Naive thymus-derived CD4-positive, alpha-beta T cell (primary cell): ENCODE measurements at regions not wholly inside any gene's neighbourhood (a gene's known extent, or its start where the extent isn't known, plus 50 kb on each side); places are given as distances from the start of the nearest gene placed in this dataset.

Experiments used
- ATAC-seq: fragments of 150-1000 bp; cut with Tn5 transposase; 2 replicates; pipeline ENCODE4 v1.10.0; 2021; ENCODE audit warnings: mild to moderate bottlenecking, moderate library complexity
- CTCF ChIA-PET: fragments of 350-600 bp; sonication (Branson Sonifier 250); formaldehyde crosslinking; loops from one replicate; lab custom pipeline; 2021; ENCODE audit warnings: antibody characterized with exemption; lab: Charles Lee
- POLR2A ChIA-PET: fragments of 350-600 bp; sonication (Branson Sonifier 250); formaldehyde crosslinking; loops from one replicate; lab custom pipeline; 2021; ENCODE audit warnings: antibody characterized with exemption, inconsistent platforms; lab: Charles Lee
- DNase-seq, 9 donors: peaks; one replicate each; pipeline versions ENCODE4 v3.0.0 to v3.0.0-alpha.2; 2020 to 2022; ENCODE audit warnings: mixed read lengths in 1 of 9
- H3K27ac ChIP-seq: one replicate; pipeline ENCODE4 v1.7.0; 2013; ENCODE audit warnings: mild to moderate bottlenecking, low read depth, low read length, moderate library complexity
- H3K27me3 ChIP-seq, 2 donors: one replicate each; pipeline ENCODE4 v1.7.0; 2013; ENCODE audit warnings: low read length in 2 of 2, mild to moderate bottlenecking in 2 of 2, moderate library complexity in 2 of 2; ENCODE audit not compliant: control insufficient read depth in 2 of 2, insufficient read depth in 2 of 2
- H3K36me3 ChIP-seq, 3 experiments: 1 replicate in 2 of 3; 2 replicates in 1 of 3; pipeline ENCODE4 v1.7.0; 2013; ENCODE audit warnings: low read length in 3 of 3, mild to moderate bottlenecking in 3 of 3, moderate library complexity in 1 of 3; ENCODE audit not compliant: insufficient read depth in 3 of 3, control insufficient read depth in 2 of 3
- H3K4me1 ChIP-seq, 2 donors: one replicate each; pipeline ENCODE4 v1.7.0; 2013; ENCODE audit warnings: low read length in 2 of 2, mild to moderate bottlenecking in 2 of 2, moderate library complexity in 1 of 2; ENCODE audit not compliant: control insufficient read depth in 2 of 2, insufficient read depth in 2 of 2
- H3K4me3 ChIP-seq: 2 replicates; pipeline ENCODE4 v1.7.0; 2013; ENCODE audit warnings: mild to moderate bottlenecking, low read length
- H3K9me3 ChIP-seq, 3 experiments: 1 replicate in 2 of 3; 2 replicates in 1 of 3; pipeline ENCODE4 v1.7.0; 2013; ENCODE audit warnings: low read length in 3 of 3; ENCODE audit not compliant: control insufficient read depth in 2 of 3
- H3K27ac Mint-ChIP-seq, 9 donors: one replicate each; pipeline ENCODE4 v1.8.0; 2020 to 2022; ENCODE audit warnings: mixed read lengths in 9 of 9, mild to moderate bottlenecking in 8 of 9, moderate library complexity in 5 of 9, inconsistent platforms in 2 of 9
- H3K27me3 Mint-ChIP-seq, 5 donors: one replicate each; pipeline ENCODE4 v1.8.0; 2021 to 2022; ENCODE audit warnings: mixed read lengths in 5 of 5, mild to moderate bottlenecking in 1 of 5
- H3K36me3 Mint-ChIP-seq, 5 donors: one replicate each; pipeline ENCODE4 v1.8.0; 2020 to 2022; ENCODE audit warnings: mixed read lengths in 5 of 5, mild to moderate bottlenecking in 3 of 5, inconsistent platforms in 1 of 5
- H3K4me1 Mint-ChIP-seq, 7 donors: one replicate each; pipeline ENCODE4 v1.8.0; 2020 to 2022; ENCODE audit warnings: mixed read lengths in 7 of 7, mild to moderate bottlenecking in 3 of 7, inconsistent platforms in 1 of 7
- H3K4me3 Mint-ChIP-seq, 10 donors: one replicate each; pipeline ENCODE4 v1.8.0; 2020 to 2022; ENCODE audit warnings: mild to moderate bottlenecking in 10 of 10, mixed read lengths in 10 of 10, moderate library complexity in 6 of 10, inconsistent platforms in 2 of 10
- H3K9me3 Mint-ChIP-seq, 11 donors: one replicate each; pipeline ENCODE4 v1.8.0; 2020 to 2022; ENCODE audit warnings: mixed read lengths in 11 of 11, mild to moderate bottlenecking in 4 of 11, inconsistent platforms in 1 of 11, moderate library complexity in 1 of 11
- intact Hi-C, 2 donors: fragments of 100-400 bp; cut with micrococcal nuclease; formaldehyde crosslinking; loops; one replicate each; pipeline ENCODE4 v1.15.1; 2023

- Mint-ChIP-seq H3K27ac (no peak overlapping the region), H3K4me1 (no peaks in the 10 kb centered on the region), H3K36me3 (no peaks in the 10 kb centered on the region), H3K27me3 (no peaks in the 10 kb centered on the region), H3K9me3 (peaks cover 0 to 13% (median 4%) of the 10 kb centered on the region in 11 donors), H3K4me3 (no peak overlapping the region)
- Histone ChIP-seq H3K4me3 (no peak overlapping the region), H3K27me3 (no peaks in the 10 kb centered on the region), H3K9me3 (no peaks in the 10 kb centered on the region), H3K27ac (no peak overlapping the region), H3K4me1 (no peaks in the 10 kb centered on the region), H3K36me3 (no peaks in the 10 kb centered on the region)
- no peak for ATAC-seq
- CTCF ChIA-PET, result no interaction called here
- intact Hi-C loops, result no loop called here
- POLR2A ChIA-PET, result no interaction called here
- DNase-seq, result no peak
These were observed 260.5 kb downstream of the RFC3 start for GRCh38 chr13:34078334-34078999.

GRCh38 chr13:34085204-34085603 is 267.3 kb downstream of the RFC3 start:
- no peaks in the 10 kb centered on the region for H3K4me1 Mint-ChIP-seq
- H3K9me3 ChIP-seq, result peaks cover 0 to 5% (median 0%) of the 10 kb centered on the region in 3 experiments
- no peaks in the 10 kb centered on the region for H3K27me3 ChIP-seq
- no peak overlapping the region for H3K27ac Mint-ChIP-seq
- POLR2A ChIA-PET, result no interaction called here
- DNase-seq (no peak), ATAC-seq (no peak)
- CTCF ChIA-PET, result no interaction called here
- no peaks in the 10 kb centered on the region for H3K36me3 ChIP-seq
- no peak overlapping the region for H3K4me3 ChIP-seq
- intact Hi-C loops, result no loop called here
- no peak overlapping the region for H3K27ac ChIP-seq
- H3K36me3 Mint-ChIP-seq, result peaks cover 0 to 4% (median 0%) of the 10 kb centered on the region in 5 donors
- H3K9me3 Mint-ChIP-seq, result peaks cover 0 to 20% (median 9%) of the 10 kb centered on the region in 11 donors
- H3K27me3 Mint-ChIP-seq, result peaks cover 0 to 7% (median 0%) of the 10 kb centered on the region in 5 donors
- no peaks in the 10 kb centered on the region for H3K4me1 ChIP-seq
- no peak overlapping the region for H3K4me3 Mint-ChIP-seq

GRCh38 chr13:34086281-34086680 is 268.3 kb downstream of the RFC3 start:
- no peaks in the 10 kb centered on the region for H3K4me1 Mint-ChIP-seq
- H3K36me3 ChIP-seq, result no peaks in the 10 kb centered on the region
- ChIA-PET CTCF (no interaction called here), POLR2A (no interaction called here)
- no peak for DNase-seq
- intact Hi-C loops, result no loop called here
- no peak for ATAC-seq
- no peak overlapping the region for H3K27ac ChIP-seq
- H3K27me3 ChIP-seq, result no peaks in the 10 kb centered on the region
- H3K9me3 Mint-ChIP-seq, result peaks cover 0 to 20% (median 9%) of the 10 kb centered on the region in 11 donors
- no peaks in the 10 kb centered on the region for H3K4me1 ChIP-seq
- H3K4me3 ChIP-seq, result no peak overlapping the region
- H3K27ac Mint-ChIP-seq, result no peak overlapping the region
- H3K36me3 Mint-ChIP-seq, result peaks cover 0 to 6% (median 0%) of the 10 kb centered on the region in 5 donors
- peaks cover 0 to 12% (median 0%) of the 10 kb centered on the region in 5 donors for H3K27me3 Mint-ChIP-seq
- H3K4me3 Mint-ChIP-seq, result no peak overlapping the region
- H3K9me3 ChIP-seq, result peaks cover 0 to 5% (median 0%) of the 10 kb centered on the region in 3 experiments

GRCh38 chr13:34087791-34088190 is 269.8 kb downstream of the RFC3 start:
- Histone ChIP-seq H3K27me3 (no peaks in the 10 kb centered on the region), H3K4me1 (no peaks in the 10 kb centered on the region), H3K4me3 (no peak overlapping the region), H3K9me3 (peaks cover 0 to 5% (median 0%) of the 10 kb centered on the region in 3 experiments), H3K27ac (no peak overlapping the region), H3K36me3 (no peaks in the 10 kb centered on the region)
- H3K4me3 Mint-ChIP-seq, result no peak overlapping the region
- peaks cover 0 to 21% (median 9%) of the 10 kb centered on the region in 11 donors for H3K9me3 Mint-ChIP-seq
- CTCF ChIA-PET, result no interaction called here
- intact Hi-C loops, result no loop called here
- no peak for ATAC-seq
- H3K27ac Mint-ChIP-seq, result no peak overlapping the region
- DNase-seq, result no peak
- peaks cover 0 to 6% (median 0%) of the 10 kb centered on the region in 5 donors for H3K36me3 Mint-ChIP-seq
- POLR2A ChIA-PET, result no interaction called here
- peaks cover 0 to 12% (median 0%) of the 10 kb centered on the region in 5 donors for H3K27me3 Mint-ChIP-seq
- no peaks in the 10 kb centered on the region for H3K4me1 Mint-ChIP-seq

GRCh38 chr13:34103854-34104253 is 285.9 kb downstream of the RFC3 start:
- intact Hi-C loops, result no loop called here
- peaks cover 0 to 12% (median 0%) of the 10 kb centered on the region in 5 donors for H3K27me3 Mint-ChIP-seq
- CTCF ChIA-PET, result no interaction called here

GRCh38 chr13:34104853-34105252 is 286.9 kb downstream of the RFC3 start:
- Mint-ChIP-seq H3K4me3 (no peak overlapping the region), H3K36me3 (no peaks in the 10 kb centered on the region), H3K27me3 (peaks cover 0 to 12% (median 0%) of the 10 kb centered on the region in 5 donors), H3K9me3 (peaks cover 2 to 12% (median 6%) of the 10 kb centered on the region in 11 donors), H3K27ac (no peak overlapping the region), H3K4me1 (peaks cover 0 to 2% (median 0%) of the 10 kb centered on the region in 7 donors)
- Histone ChIP-seq H3K27me3 (no peaks in the 10 kb centered on the region), H3K27ac (no peak overlapping the region), H3K4me1 (no peaks in the 10 kb centered on the region), H3K4me3 (no peak overlapping the region), H3K9me3 (no peaks in the 10 kb centered on the region), H3K36me3 (no peaks in the 10 kb centered on the region)
- intact Hi-C loops, result no loop called here
- ATAC-seq (no peak), DNase-seq (no peak)
- CTCF ChIA-PET, result no interaction called here
- POLR2A ChIA-PET, result no interaction called here

More at GRCh38 chr13:34103854-34104253, 285.9 kb downstream of the RFC3 start:
- DNase-seq (no peak), ATAC-seq (no peak)
- Histone ChIP-seq H3K4me1 (no peaks in the 10 kb centered on the region), H3K27ac (no peak overlapping the region), H3K27me3 (no peaks in the 10 kb centered on the region), H3K4me3 (no peak overlapping the region), H3K36me3 (no peaks in the 10 kb centered on the region), H3K9me3 (no peaks in the 10 kb centered on the region)
- Mint-ChIP-seq H3K4me3 (no peak overlapping the region), H3K9me3 (peaks cover under 1 to 5% (median 3%) of the 10 kb centered on the region in 11 donors), H3K27ac (no peak overlapping the region), H3K4me1 (no peaks in the 10 kb centered on the region), H3K36me3 (no peaks in the 10 kb centered on the region)
- POLR2A ChIA-PET, result no interaction called here

- H3K27me3 Mint-ChIP-seq, result peaks cover 0 to 22% (median 0%) of the 10 kb centered on the region in 5 donors
- intact Hi-C loops, result no loop called here
- CTCF ChIA-PET, result no interaction called here
These were observed 289.9 kb downstream of the RFC3 start for GRCh38 chr13:34107806-34108205.

More at GRCh38 chr13:34107806-34108205, 289.9 kb downstream of the RFC3 start:
- H3K4me1 ChIP-seq, result no peaks in the 10 kb centered on the region
- POLR2A ChIA-PET, result no interaction called here
- no peak overlapping the region for H3K27ac ChIP-seq
- Mint-ChIP-seq H3K4me1 (peaks cover 0 to 2% (median 0%) of the 10 kb centered on the region in 7 donors), H3K27ac (no peak overlapping the region), H3K9me3 (peaks cover 2 to 18% (median 7%) of the 10 kb centered on the region in 11 donors), H3K36me3 (no peaks in the 10 kb centered on the region), H3K4me3 (no peak overlapping the region)
- no peaks in the 10 kb centered on the region for H3K9me3 ChIP-seq
- DNase-seq (no peak), ATAC-seq (no peak)
- H3K36me3 ChIP-seq, result no peaks in the 10 kb centered on the region
- no peak overlapping the region for H3K4me3 ChIP-seq
- H3K27me3 ChIP-seq, result no peaks in the 10 kb centered on the region
